Islet precursor cell (in vitro differentiated cells): ENCODE measurements at regions not wholly inside any gene's neighbourhood (a gene's known extent, or its start where the extent isn't known, plus 50 kb on each side); places are given as distances from the start of the nearest gene placed in this dataset.

Experiments used
- DNase-seq: peaks from one replicate; pipeline ENCODE4 v3.0.0-alpha.2; 2018

DNA sequence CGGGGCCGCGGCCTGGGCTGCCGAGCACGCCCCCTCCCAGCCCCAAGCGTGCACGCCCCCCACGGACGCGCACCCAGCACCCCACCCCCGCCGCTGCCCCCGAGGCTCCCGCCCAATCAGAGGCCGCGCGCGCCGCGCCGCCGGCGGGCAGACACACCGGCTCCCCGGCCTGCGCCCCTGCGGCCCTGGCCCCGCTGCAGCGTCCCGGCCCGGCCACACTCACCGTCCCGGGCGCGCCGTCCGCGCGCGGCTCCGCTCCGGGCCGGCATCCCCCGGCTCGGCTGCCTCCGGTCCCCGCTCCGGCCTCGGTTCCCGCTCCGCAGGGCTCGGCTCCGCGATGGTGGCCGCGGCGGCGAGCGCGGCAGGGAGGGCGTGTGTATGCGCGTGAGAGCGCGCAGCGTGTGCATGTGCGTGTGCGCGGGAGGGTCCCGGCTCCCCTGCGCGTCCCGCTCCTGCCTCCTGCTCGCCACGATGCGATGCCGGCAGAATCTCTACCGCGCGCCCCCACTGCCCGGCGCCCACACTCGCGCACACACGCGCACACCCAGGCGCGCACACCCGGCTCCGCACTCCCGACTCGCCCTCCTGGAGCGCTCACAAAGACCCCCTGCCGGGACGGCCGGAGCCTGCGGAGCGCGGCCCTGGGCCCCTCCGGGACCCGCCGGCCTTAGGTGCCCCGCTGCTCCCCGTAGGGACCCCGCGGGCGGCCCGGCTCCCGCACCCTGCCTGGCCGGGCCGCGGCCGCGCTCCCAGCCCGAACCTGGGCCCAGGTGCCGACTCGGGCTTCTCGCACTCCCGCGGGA lies 186.5 kb upstream of the LINGO1 start:
- no peak for DNase-seq

DNA sequence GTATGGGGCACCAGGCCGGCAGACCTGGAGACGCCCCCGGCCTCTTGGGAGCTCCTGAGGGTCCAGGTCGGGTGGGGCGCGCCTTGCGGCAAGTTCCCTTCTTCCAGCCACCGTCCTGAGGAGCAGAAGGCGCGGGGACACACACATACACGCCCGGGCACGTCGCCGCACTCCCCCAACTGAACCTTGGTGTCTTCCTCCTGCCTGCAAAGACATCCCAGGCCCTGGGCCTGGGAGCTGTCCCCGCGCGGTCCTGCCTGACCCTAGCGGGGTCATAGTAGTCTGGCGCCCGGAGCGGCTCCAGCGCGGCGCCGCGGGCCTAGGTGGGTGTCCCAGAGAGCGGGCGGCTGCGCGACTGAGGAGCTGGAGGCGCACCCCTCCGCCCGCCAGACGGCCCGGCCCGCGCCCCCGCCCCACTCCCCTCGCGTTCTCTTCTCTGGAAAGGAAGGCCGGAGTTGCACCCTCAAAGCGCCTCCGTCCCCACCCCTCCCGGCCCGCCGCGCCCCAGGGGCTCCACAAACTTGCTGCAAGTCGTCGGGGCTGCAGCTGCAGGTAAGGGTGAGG lies 185.9 kb upstream of the LINGO1 start:
- no peak for DNase-seq

DNA sequence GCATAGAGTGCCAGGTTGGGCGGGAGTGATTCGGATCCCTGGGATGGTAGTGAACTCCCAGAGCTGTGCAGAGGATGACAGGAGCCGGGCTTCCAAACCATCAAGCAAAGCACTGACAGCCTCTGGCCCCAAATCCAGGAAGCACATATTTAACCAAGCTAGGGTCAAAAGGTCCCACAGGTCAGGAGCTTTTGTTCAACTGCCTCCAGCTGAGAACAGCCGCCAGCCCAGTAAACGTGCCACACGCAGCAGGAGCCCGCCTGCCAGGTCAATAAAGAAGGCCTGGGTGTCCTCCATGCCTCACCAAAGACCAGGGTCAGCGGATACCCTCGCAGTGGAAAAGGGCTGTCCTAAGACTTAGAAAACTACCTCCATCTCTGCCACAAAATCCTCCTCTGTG lies 184.7 kb upstream of the LINGO1 start:
- no peak for DNase-seq

DNA sequence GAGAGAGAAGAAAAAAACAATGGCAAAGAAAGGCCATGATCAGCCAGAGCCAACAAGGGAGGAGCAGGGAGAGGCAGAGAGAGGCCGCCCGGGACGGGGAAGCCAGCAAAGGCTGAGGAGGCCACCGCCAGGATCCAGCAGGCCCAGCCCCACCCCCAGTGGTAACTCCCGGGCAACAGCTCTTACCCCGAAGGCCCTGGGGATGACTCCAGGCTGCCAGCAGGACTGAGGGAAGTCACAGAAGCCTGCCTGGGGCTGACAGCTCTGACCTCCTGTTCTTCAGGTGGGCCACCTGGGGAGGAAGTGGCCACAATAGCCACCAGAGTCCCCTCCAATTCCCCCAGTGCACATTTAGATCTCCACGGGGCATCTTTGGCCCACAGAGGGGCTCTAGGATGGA lies 184.3 kb upstream of the LINGO1 start:
- no peak for DNase-seq

DNA sequence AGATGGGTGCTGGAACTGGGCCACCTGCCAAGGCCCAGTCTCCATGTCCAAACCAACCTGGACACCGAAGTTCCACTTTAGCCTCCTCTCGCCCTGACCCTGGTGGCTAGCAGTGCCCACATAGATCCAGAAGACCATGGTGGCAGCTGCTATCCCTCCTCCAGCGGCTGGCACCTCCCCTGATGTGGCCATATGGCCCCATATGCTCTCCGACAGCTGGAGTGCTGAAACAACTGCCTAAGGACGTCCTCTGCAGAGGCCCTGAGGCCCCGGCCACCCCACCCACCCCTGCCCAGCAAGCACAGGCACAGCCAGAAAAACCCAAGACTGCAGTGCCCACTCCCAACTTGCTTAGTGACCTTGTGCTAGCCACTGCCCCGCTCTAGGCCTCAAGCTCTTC lies 182.3 kb upstream of the LINGO1 start:
- no peak for DNase-seq

DNA sequence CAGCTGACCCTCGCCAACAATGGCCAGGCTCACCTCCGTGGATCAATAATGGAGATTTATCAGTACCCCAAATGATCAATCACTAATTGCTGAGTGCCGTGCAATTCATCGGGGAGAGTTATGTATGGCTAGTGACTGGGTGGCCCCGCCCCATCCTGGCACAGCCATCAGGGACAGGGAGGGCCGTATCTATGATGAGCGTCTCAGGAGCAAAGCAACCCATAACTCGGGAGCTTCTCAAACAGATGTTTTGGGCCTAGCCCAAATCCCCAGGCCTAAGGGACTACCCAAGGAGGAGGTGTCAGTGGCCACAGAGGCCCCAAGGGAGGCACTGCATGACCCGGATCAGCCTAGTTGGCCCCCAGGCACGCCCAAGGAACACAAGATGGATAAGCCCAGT lies 180.0 kb upstream of the LINGO1 start:
- no peak for DNase-seq

DNA sequence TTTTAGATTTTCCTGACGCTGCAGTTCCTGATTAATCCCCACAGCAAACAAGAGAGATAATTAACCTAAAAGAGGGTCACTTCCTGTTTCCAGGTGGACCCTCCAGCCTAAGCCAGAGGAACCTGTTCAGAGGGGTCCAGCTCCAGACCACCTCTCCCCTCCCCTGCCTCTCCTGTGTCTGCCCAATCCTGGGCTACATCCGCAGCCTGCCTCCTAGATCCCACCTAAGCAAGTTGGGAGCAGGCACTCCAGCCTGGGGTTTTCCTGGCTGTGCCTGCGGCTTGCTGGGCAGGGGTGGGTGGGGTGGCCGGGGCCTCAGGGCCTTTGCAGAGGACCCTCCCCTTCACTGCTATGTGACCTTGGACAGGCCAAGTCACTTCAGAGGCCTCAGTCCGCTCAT lies 178.6 kb upstream of the LINGO1 start:
- no peak for DNase-seq

DNA sequence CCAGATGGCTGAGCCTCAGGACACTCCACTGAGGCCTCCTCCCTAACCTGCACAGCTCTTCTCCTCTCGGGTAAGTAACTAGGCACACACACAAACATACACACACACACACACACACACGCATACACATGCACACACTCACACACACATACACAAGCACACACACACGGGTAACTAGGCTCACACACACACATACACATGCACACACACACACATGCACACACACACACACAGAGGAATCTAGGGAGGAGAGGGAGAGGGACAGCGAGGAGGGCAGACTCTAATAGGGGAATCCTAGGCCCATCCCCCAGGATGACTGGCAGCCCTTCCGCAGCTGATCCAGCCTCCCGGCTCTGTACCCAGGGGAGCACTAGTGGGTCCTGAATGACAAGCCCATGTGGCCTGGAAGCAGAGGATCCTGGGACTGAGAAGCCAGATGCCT lies 177.4 kb upstream of the LINGO1 start:
- no peak for DNase-seq

DNA sequence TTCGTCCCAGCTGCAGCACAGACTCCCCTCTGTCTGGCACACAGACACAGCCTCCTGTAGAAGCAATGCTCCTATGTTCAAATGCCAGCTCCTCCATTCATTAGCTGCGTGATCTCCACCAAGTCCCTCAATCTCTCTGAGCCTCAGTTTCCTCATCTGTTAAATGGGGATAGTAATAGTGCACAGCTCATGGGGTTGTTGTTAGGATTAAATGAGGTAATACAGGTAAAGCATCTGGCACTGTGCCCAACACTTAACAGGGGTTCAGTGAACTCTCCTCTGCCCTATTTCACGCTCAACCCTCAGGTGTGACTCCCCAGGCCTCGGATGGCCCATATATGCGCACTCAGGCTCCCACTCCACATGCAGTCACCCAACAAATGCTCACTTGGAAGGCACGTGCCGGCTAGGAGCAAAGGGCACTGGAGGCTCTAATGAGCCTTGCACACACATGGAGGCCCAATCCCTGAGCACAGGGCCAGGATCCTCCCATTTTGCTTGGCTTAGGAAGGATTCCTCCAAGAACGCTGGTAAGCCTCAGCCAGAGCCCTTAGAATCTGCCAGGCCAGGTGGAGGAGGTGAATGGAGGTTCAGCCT lies 176.0 kb upstream of the LINGO1 start:
- DNase-seq: no peak

DNA sequence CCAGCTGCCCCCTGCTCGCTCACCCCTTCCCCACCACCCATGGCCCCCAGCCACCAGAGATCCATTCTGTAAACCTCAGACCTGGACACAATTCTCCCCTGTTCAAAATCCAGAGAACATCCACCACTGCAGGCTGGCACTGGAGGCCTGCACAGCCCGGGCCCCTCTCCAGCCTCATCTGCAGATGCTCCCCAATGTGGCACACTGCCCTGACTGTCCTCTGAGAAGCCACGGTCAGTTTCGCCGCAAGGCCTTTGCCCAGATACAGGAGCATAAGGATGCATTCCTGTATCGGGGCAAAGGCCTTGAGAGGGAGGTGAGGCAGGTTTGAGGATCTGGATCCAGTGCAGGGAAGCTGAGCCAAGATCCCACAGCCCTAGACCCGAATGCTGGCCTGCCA lies 175.4 kb upstream of the LINGO1 start:
- no peak for DNase-seq

DNA sequence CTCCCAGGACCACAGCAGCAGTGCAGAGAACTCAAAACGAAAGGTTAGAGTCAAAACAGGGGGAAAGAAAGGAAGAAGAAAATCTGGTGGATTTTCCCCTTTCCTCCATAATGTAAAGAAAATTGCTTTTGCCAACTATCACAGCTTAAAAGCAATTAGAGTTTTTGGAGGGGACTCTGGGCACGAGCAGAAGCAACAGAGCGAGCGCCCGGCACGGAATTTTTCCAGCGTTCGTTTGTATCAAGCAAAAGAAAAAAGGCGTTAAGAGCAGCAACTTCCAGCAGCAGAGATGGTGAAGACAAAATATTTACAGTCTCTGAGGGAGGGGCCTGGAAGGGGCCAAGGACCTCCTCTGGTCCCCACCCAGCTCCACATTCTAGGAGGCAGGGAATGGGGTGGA lies 174.9 kb upstream of the LINGO1 start:
- no peak for DNase-seq

DNA sequence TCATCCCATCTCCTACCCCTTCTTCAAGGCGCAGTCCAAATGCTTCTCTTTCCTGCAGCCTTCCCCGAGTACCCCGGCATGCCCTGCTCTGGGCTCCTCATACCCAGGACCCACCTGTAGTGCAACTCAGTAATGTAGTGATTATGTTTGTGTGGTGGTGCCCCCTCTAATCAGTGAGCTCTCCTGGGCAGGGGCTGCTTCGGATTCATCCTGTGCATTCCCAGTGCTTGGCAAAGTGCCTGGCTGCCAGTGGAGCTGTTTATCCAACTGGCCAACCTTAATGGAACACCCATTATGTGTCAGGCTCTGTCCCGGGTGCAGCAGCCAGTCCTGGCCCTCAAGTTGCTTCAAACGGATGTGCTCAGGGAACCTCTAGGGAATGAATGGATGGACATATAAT lies 174.4 kb upstream of the LINGO1 start:
- DNase-seq: no peak

DNA sequence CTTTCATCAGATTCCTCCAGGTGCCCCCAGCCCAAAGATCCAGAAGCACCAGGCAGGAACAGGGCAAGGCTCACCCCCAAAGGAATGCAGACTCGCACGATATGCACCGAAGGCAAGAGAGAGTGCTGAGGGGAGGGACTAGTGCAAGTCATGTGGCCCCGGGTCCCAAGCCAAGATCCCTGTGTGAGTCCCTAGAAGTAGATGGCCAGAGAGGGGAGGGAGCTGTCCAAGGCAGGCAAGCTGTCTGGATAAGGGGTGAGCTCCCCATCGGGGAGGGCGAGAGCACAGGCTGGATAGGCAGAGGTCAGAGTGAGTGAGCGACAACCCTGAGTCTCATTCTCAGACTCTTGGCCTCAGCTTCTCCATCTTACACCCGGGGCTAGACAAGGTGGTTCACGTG lies 171.5 kb upstream of the LINGO1 start:
- no peak for DNase-seq

DNA sequence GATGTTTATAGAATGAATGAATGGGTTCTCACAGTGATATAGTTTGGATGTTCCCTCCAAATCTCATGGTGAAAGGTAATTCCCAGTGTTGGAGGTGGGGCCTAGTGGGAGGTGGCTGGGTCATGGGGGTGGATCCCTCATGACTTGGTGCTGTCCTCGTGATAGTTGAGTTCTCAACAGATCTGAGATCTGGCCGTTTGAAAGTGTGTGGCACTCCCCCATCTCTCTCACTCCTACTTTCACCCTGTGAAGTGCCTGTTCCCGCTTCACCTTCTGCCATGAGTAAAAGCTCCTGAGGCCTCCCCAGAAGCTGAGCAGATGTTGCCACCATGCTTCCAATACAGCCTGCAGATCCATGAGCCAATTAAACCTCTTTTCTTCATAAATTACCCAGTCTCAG lies 170.8 kb upstream of the LINGO1 start:
- DNase-seq: no peak

DNA sequence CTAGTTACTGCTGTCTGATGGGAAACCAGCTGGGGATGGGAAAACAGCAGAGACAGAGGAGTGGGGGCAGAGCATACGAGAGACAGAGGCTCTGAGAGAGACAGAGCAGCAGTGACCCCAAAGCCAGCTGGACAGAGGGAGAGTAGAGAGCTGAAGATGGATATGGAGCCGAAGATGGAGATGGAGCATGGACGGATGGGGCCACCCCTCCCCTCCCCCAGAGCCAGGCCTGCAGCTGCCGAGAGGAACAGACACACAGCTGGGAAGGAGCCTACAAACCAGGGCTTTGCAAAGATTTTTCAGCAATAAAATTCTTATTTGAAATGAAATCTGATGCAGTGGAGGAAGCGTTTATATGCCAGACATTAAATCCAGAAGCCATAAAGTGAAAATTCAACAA lies 167.6 kb upstream of the LINGO1 start:
- no peak for DNase-seq

DNA sequence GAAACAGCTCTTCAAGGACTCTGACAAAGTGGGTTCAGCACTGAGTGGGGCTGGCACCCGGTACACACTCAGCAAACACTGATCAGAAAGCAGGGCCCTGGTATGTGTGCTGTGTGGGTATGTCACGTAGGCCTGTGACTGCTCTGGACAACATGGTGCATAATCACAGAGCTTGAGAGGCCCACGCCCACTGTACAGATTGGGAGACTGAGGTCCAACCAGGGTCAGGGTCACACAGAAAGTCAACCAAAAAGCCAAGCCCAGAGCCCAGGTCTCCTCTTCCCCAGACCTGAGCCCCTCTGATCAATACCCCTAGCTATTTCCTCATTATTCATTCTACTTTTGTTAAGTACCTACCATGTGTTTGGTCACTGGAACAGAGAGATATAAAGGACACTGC lies 166.1 kb upstream of the LINGO1 start:
- no peak for DNase-seq

DNA sequence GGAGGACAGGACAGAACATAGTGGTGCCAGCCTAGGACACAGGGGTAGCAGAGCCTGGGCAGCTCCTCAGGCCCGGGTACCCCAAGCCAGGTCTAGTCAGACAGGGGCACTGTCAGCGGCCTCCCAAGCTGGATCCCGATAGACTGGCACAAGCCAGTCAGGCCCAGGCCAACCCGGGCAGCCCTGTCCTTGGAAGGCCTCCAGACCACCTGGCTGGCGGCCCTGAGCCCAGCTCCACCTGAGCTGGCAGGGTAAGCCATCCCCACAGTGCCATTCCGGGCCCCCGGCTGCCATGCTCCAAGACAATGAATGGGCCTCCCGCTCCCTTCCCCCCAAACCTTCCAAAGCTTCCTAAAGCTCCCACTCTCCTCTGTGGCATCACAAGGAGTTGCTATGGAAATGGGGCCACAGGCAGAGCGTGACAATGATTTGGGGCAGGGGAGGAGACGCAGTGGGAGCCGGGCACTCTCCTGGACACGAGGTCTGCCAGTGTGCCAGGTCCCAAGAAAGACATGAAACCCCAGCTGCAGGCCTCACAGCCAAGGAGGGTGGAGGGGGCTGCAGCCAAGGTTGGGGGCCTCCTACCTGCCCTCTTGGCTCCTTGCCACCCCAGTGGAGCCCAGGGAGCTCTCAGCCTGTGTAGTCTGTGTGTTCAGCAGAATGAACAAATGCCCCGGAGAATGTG lies 165.6 kb upstream of the LINGO1 start:
- DNase-seq: no peak

DNA sequence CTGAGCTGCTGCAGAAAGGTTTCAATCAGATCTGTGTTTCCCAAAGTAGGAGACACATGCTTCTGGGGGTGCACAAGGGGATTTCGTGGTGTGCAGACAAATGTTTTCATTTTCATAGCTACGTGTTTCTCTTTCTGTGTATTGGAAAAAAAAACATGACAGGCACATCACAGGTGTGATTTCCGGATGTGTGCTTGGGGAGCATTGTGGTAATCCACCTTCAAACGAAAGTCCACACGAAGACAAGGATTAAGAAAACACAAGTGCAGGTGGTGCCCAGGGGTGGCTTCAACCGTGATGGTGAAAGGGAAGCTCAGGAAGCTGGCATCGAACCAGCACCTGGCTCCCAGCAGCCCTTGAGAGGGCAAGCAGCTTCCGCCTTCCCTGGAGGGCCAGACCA lies 164.6 kb upstream of the LINGO1 start:
- no peak for DNase-seq

DNA sequence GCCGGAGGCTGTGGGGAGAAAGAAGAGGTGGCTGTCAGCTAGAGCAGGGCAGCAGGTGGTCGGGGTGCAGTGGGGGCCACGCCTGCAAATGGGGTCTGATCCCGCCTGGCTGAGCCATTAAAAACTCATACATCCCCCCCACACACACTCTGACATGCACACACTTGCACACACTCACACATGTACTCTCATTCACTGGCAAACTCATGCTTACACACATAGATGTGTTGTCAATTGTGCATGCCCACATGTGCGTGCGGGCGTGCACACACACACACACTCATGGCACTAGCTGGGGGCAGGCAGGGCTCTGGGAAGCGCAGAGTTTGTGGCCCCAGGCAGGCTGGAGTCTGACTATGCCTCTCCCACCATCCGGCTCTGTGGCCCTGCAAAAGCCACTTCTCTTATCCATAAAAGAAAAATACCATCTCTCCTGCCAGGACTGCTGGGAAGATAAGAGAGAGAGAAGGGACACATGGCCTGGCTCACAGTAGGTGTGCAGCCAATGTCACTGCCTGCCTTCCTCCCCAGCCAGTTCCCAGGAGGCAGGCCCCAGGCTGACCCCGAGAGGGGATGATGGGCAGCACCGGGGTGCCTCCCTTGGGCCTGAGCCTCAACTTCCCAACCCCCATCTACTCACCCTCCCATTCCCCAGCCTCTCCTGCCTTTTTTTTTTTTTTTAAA lies 163.5 kb upstream of the LINGO1 start:
- DNase-seq: no peak

DNA sequence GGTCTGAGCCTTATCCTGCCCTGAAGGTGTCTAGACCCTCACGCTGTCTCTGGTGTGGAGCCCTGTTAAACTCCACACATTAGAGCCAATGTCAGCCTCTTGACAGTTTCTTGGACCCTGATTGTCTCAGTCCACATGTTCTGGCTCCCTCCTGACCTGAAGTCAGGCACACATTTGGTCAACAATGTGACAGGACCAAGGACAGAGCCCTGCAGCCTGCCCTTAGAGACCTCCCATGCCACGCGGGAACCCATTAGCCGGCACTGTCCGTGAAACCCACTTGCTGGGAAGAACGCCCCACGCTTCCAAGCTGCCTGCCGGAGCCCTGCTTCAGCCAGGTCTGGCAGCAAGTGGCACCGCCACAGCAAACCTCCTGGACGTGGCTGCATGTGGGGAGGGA lies 162.7 kb upstream of the LINGO1 start:
- DNase-seq: no peak

DNA sequence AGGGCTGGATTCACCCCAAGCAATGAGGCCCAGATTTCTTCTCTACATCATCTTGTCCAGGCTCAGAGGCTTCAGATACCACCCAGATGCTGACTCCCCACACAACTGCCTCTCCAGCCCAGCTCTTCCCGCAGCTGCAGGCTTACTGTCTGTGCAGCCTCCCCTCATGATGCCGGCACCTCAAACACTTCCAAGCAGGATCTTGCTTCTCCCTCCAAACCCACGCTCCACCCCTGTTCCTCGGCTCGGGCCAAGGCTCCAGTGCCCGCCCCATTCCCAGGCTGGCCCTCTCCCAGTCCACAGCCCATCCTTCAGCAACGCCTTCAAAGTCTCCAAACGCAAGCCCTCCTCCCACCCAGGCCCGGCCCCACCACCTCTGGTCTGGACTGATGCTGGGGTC lies 159.2 kb upstream of the LINGO1 start:
- DNase-seq: no peak

DNA sequence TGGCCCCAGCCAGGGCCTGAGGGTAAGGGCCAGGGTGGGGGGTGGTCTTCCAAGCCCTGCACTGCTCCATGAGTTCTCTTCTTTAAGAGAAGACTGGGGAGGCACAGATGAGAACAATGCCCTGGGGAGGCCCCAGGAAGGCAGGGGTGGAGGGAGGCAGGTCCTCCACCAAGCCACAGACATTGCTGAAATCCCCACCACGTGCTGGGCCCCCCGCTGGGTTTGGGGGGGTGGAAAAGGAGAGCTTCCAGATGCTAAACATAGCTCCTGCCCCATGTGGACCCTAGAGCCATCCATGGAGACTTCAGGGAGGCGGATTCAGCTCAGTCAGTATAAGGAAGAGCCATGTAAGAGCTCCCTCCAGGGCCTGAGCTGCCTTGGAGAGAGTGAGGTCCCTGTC lies 157.8 kb upstream of the LINGO1 start:
- DNase-seq: no peak

DNA sequence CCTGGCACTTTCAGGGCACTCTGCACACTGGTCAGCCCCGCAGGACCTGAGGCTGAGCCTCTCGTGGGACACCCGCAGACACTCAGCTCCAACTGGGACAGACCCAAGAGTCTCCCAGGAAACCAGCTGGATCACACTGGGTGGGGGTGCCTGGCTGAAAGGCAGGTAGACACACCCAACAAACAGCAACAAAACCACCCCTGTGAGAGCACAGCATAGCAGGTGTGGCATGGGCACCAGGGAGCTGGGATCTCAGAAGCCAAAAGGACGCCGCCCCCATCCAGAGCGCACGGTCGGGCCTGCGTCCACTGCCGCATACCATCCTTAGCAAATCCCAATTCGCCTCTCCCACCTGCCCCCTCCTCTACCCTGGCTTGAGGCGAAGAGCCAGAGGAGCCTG lies 154.2 kb upstream of the LINGO1 start:
- no peak for DNase-seq
